D341Med (cell line): ENCODE measurements at regions not wholly inside any gene's neighbourhood (a gene's known extent, or its start where the extent isn't known, plus 50 kb on each side); places are given as distances from the start of the nearest gene placed in this dataset.

Source experiments
- DNase-seq: peaks from one replicate; pipeline ENCODE4 v3.0.0; 2012; ENCODE audit warnings: low spot score

- no peak for DNase-seq
These were observed 274.5 kb upstream of the SOX5 start for GRCh38 chr12:24223926-24224325.

GRCh38 chr12:24222968-24223367 is 273.5 kb upstream of the SOX5 start:
- DNase-seq, result no peak

GRCh38 chr12:24212496-24212895 is 263.0 kb upstream of the SOX5 start:
- DNase-seq, result no peak

GRCh38 chr12:24206621-24207020 is 257.2 kb upstream of the SOX5 start:
- peak; percentile 34 for DNase-seq

- DNase-seq, result no peak
These were observed 251.9 kb upstream of the SOX5 start for GRCh38 chr12:24201258-24201970.

- no peak for DNase-seq
These were observed 250.5 kb upstream of the SOX5 start for GRCh38 chr12:24200010-24200409.

GRCh38 chr12:24198936-24199671 is 249.6 kb upstream of the SOX5 start:
- DNase-seq, result no peak

- DNase-seq, result no peak
These were observed 248.6 kb upstream of the SOX5 start for GRCh38 chr12:24198070-24198469.

- no peak for DNase-seq
These were observed 248.1 kb upstream of the SOX5 start for GRCh38 chr12:24197532-24197931.

GRCh38 chr12:24195063-24195462 is 245.6 kb upstream of the SOX5 start:
- no peak for DNase-seq

- no peak for DNase-seq
These were observed 241.6 kb upstream of the SOX5 start for GRCh38 chr12:24191117-24191516.

- no peak for DNase-seq
These were observed 236.3 kb upstream of the SOX5 start for GRCh38 chr12:24185782-24186181.

GRCh38 chr12:24177889-24178288 is 228.4 kb upstream of the SOX5 start:
- no peak for DNase-seq

GRCh38 chr12:24175929-24176328 is 226.5 kb upstream of the SOX5 start:
- no peak for DNase-seq

GRCh38 chr12:24175284-24175683 is 225.8 kb upstream of the SOX5 start:
- DNase-seq, result no peak

- DNase-seq, result no peak
These were observed 223.6 kb upstream of the SOX5 start for GRCh38 chr12:24173067-24173466.

GRCh38 chr12:24172773-24173066 is 223.2 kb upstream of the SOX5 start:
- no peak for DNase-seq

- no peak for DNase-seq
These were observed 222.7 kb upstream of the SOX5 start for GRCh38 chr12:24172031-24172772.

GRCh38 chr12:24155042-24155441 is 205.6 kb upstream of the SOX5 start:
- no peak for DNase-seq

- no peak for DNase-seq
These were observed 203.6 kb upstream of the SOX5 start for GRCh38 chr12:24153079-24153478.

GRCh38 chr12:24152270-24152669 is 202.8 kb upstream of the SOX5 start:
- DNase-seq, result no peak

GRCh38 chr12:24143928-24144327 is 194.5 kb upstream of the SOX5 start:
- DNase-seq, result no peak

- no peak for DNase-seq
These were observed 189.6 kb upstream of the SOX5 start for GRCh38 chr12:24139035-24139434.
